ENCODE measurements at regions not wholly inside any gene's neighbourhood (a gene's known extent, or its start where the extent isn't known, plus 50 kb on each side); places are given as distances from the start of the nearest gene placed in this dataset.

GRCh38 chr10:121365566-121365965, 232.7 kb downstream of the FGFR2 start:
- no peak for TF ChIP-seq CTCF (IDR thresholded peaks at IDR 0.05)
- no peak for TF ChIP-seq POLR2A (IDR thresholded peaks at IDR 0.05)
